ENCODE measurements at regions not wholly inside any gene's neighbourhood (a gene's known extent, or its start where the extent isn't known, plus 50 kb on each side); places are given as distances from the start of the nearest gene placed in this dataset.

- no peak for TF ChIP-seq CTCF (IDR thresholded peaks at IDR 0.05; ENCODE audit: low read length)
- no peak for TF ChIP-seq EZH2phosphoT487 (IDR thresholded peaks at IDR 0.05; ENCODE audit: low read length)
Measured at GRCh38 chr2:52000151-52000855, 968.4 kb upstream of the NRXN1 start.
